Activated T-cell treated with anti-CD3 and anti-CD28 coated beads, Interleukin-2, amount 50 U/mL, for 24 hours (primary cell): ENCODE measurements at regions not wholly inside any gene's neighbourhood (a gene's known extent, or its start where the extent isn't known, plus 50 kb on each side); places are given as distances from the start of the nearest gene placed in this dataset.

Experiments
- DNase-seq: peaks from one replicate; pipeline ENCODE4 v3.0.0-alpha.2; 2020
- H3K27ac Mint-ChIP-seq: 2 replicates; pipeline ENCODE4 v1.8.0; 2020; ENCODE audit warnings: mild to moderate bottlenecking, mixed read lengths
- H3K27me3 Mint-ChIP-seq: 2 replicates; pipeline ENCODE4 v1.8.0; 2020; ENCODE audit warnings: mixed read lengths
- H3K36me3 Mint-ChIP-seq: 2 replicates; pipeline ENCODE4 v1.8.0; 2020; ENCODE audit warnings: low read depth, mixed read lengths
- H3K4me1 Mint-ChIP-seq: 2 replicates; pipeline ENCODE4 v1.8.0; 2020; ENCODE audit warnings: low read depth, mixed read lengths
- H3K4me3 Mint-ChIP-seq: 2 replicates; pipeline ENCODE4 v1.8.0; 2020; ENCODE audit warnings: mild to moderate bottlenecking, moderate library complexity, mixed read lengths
- H3K9me3 Mint-ChIP-seq: 2 replicates; pipeline ENCODE4 v1.8.0; 2020; ENCODE audit warnings: mixed read lengths

DNA sequence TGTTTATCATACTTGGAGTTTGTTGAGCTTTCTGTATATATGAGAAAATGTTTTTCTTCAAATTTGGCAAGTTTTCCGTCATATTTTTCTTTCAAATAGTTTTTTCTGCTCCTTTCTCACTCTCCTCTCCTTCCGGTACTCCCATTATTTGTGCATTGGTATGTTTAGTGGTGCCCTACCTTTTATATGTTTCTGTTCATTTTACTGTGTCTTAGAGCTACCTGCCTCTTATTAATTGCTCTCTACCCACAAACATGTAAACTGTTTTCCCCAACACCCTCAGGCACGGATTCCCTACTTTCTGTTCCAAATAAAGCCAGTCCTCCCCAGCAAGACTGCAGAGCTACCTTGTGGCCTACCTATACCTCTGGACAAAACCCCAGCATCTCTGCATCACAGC, 60.6 kb upstream of the S1PR3 start:
- Mint-ChIP-seq H3K4me1 (peaks cover 6% of the 10 kb centered on the region), H3K4me3 (no peak overlapping the region), H3K27ac (no peak overlapping the region), H3K36me3 (no peaks in the 10 kb centered on the region), H3K27me3 (peaks cover 25% of the 10 kb centered on the region), H3K9me3 (peaks cover 8% of the 10 kb centered on the region)
- DNase-seq = no peak

- DNase-seq = no peak
- no peak overlapping the region for H3K27ac Mint-ChIP-seq
- H3K9me3 Mint-ChIP-seq = peaks cover 8% of the 10 kb centered on the region
- no peaks in the 10 kb centered on the region for H3K36me3 Mint-ChIP-seq
- peaks cover 25% of the 10 kb centered on the region for H3K27me3 Mint-ChIP-seq
- no peaks in the 10 kb centered on the region for H3K4me1 Mint-ChIP-seq
- no peak overlapping the region for H3K4me3 Mint-ChIP-seq
These were observed 58.5 kb upstream of the S1PR3 start for GRCh38 chr9:88932766-88933165.

- Mint-ChIP-seq H3K36me3 (no peaks in the 10 kb centered on the region), H3K4me3 (no peak overlapping the region), H3K27ac (no peak overlapping the region), H3K27me3 (peaks cover 25% of the 10 kb centered on the region), H3K4me1 (no peaks in the 10 kb centered on the region), H3K9me3 (peaks cover 8% of the 10 kb centered on the region)
- DNase-seq = no peak
These were observed 57.5 kb upstream of the S1PR3 start for GRCh38 chr9:88933607-88934379.

DNA sequence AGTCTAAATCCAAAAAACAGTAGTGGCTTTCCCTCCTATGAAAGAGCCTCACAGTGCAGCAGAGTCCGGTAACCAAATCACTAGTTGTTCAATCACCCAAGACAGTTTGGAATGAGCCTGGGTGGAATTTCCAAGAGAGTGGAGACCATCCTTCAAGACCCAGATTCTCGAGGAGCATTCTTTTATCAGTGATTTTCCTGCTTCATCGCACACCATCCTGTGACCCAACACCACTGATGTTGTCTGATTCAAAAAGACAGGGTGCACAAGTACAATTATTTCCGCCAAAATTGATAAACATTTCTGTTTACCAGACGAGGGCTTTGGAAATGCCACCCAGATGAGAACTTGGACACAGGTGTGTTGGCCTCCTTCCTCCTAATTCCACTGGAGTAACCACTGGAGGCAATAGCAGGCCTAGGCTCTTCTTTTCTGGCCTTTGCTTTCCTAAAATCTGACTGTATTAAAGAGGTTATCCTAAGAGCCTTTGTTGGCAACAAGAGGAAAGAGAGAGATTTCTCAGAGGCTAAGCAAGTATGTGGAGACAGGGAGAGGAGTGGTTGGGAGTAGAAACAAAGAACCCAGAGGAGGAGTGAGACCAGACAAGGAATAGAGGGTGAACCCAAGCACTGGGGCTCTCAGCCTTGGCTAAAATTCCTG, 56.3 kb upstream of the S1PR3 start:
- Mint-ChIP-seq H3K27me3 (peaks cover 25% of the 10 kb centered on the region), H3K36me3 (no peaks in the 10 kb centered on the region), H3K4me3 (no peak overlapping the region), H3K9me3 (peaks cover 8% of the 10 kb centered on the region), H3K27ac (no peak overlapping the region), H3K4me1 (no peaks in the 10 kb centered on the region)
- DNase-seq = no peak

GRCh38 chr9:88936132-88936531, 55.1 kb upstream of the S1PR3 start:
- H3K36me3 Mint-ChIP-seq = no peaks in the 10 kb centered on the region
- no peaks in the 10 kb centered on the region for H3K4me1 Mint-ChIP-seq
- DNase-seq = no peak
- H3K9me3 Mint-ChIP-seq = no peaks in the 10 kb centered on the region
- H3K27me3 Mint-ChIP-seq = peaks cover 25% of the 10 kb centered on the region
- H3K27ac Mint-ChIP-seq = no peak overlapping the region
- no peak overlapping the region for H3K4me3 Mint-ChIP-seq

DNA sequence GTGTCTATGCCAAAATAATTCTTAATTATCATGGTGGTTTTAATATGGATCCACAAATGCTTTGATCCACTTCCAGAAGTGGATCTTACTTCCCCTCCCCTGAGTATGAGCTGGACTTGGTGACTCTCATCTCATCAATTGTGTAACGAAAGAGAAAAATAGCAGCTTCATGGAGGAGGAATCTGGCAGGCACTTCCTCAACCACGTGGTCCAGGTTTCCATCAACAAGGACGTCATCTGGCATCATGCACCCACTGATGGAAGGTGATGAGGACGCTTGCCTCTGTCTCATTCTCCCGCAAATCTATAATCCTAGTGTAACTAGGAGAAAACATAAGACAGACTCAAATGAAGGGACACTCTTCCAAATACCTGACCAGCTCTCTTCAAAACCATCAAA, 54.6 kb upstream of the S1PR3 start:
- H3K9me3 Mint-ChIP-seq = no peaks in the 10 kb centered on the region
- DNase-seq = no peak
- no peak overlapping the region for H3K27ac Mint-ChIP-seq
- peaks cover 25% of the 10 kb centered on the region for H3K27me3 Mint-ChIP-seq
- H3K4me3 Mint-ChIP-seq = no peak overlapping the region
- no peaks in the 10 kb centered on the region for H3K4me1 Mint-ChIP-seq
- H3K36me3 Mint-ChIP-seq = no peaks in the 10 kb centered on the region

DNA sequence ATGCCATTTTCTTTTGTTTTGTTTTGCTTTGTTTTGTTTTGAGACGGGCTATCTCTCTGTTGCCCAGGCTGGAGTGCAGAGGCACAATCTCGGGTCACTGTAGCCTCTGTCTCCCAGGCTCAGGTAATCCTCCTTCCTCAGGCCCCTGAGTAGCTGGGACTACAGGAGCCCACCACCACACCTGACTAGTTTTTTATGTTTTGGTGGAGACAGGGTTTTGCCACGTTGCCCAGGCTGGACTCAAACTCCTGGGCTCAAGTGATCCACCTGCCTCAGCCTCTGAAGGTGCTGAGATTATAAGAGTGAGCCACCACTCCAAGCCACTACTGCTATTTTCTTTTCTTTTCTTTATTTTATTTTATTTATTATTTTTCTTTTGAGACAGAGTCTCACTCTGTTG, 54.0 kb upstream of the S1PR3 start:
- Mint-ChIP-seq H3K27me3 (peaks cover 20% of the 10 kb centered on the region), H3K9me3 (no peaks in the 10 kb centered on the region), H3K4me3 (no peak overlapping the region), H3K27ac (no peak overlapping the region), H3K4me1 (no peaks in the 10 kb centered on the region), H3K36me3 (no peaks in the 10 kb centered on the region)
- DNase-seq = no peak

GRCh38 chr9:88938189-88938588, 53.1 kb upstream of the S1PR3 start:
- peaks cover 16% of the 10 kb centered on the region for H3K27me3 Mint-ChIP-seq
- no peak for DNase-seq

More at GRCh38 chr9:88938189-88938588, 53.1 kb upstream of the S1PR3 start:
- H3K4me1 Mint-ChIP-seq = no peaks in the 10 kb centered on the region
- H3K36me3 Mint-ChIP-seq = no peaks in the 10 kb centered on the region
- H3K9me3 Mint-ChIP-seq = no peaks in the 10 kb centered on the region
- H3K4me3 Mint-ChIP-seq = no peak overlapping the region
- no peak overlapping the region for H3K27ac Mint-ChIP-seq
